SU-DHL-6 (cell line): ENCODE measurements at regions not wholly inside any gene's neighbourhood (a gene's known extent, or its start where the extent isn't known, plus 50 kb on each side); places are given as distances from the start of the nearest gene placed in this dataset.

ENCODE experiments used
- EZH2phosphoT487 ChIP-seq: fragments of 200-600 bp; sonication (generic), shearing (Covaris generic); conservative IDR thresholded peaks from 2 replicates; pipeline ENCODE4 v1.6.1; 2018; ENCODE audit warnings: mild to moderate bottlenecking, antibody characterized with exemption, low read length, moderate library complexity, mixed read lengths
- TF ChIP-seq, protein P1 (sequence below): fragments of 200-600 bp; sonication (generic); IDR thresholded peaks from one replicate; pipeline ENCODE4 v1.5.1; 2017; ENCODE audit warnings: antibody characterized with exemption, mild to moderate bottlenecking, low read length, moderate library complexity; ENCODE audit not compliant: insufficient read depth, poor library complexity, severe bottlenecking

DNA sequence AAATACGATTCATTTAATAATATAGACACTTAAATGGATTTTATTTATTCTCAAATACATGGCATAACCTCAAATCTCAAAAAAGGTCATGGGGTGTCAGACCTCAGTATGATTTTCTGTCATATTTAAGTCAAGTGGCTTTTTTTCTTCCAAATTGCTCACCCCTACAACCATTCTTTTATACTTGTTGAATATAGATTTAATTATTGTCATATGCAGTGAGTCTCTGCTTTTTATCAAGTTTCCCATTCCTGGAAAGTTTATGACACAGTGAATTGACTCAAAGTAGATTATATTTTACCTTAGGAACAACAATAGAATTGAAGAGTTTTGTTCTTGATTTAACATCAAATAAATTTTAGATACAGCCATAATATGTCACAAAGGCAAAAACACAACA lies 59.5 kb upstream of the IRF2BP2 start:
- TF ChIP-seq, protein P1, sequence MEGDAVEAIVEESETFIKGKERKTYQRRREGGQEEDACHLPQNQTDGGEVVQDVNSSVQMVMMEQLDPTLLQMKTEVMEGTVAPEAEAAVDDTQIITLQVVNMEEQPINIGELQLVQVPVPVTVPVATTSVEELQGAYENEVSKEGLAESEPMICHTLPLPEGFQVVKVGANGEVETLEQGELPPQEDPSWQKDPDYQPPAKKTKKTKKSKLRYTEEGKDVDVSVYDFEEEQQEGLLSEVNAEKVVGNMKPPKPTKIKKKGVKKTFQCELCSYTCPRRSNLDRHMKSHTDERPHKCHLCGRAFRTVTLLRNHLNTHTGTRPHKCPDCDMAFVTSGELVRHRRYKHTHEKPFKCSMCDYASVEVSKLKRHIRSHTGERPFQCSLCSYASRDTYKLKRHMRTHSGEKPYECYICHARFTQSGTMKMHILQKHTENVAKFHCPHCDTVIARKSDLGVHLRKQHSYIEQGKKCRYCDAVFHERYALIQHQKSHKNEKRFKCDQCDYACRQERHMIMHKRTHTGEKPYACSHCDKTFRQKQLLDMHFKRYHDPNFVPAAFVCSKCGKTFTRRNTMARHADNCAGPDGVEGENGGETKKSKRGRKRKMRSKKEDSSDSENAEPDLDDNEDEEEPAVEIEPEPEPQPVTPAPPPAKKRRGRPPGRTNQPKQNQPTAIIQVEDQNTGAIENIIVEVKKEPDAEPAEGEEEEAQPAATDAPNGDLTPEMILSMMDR: no peak
- TF ChIP-seq EZH2phosphoT487: no peak
